Memory B cell (primary cell): ENCODE measurements at regions not wholly inside any gene's neighbourhood (a gene's known extent, or its start where the extent isn't known, plus 50 kb on each side); places are given as distances from the start of the nearest gene placed in this dataset.

Experiments used
- ATAC-seq: fragments of 150-1000 bp; cut with Tn5 transposase; 2 replicates; pipeline ENCODE4 v1.10.0; 2021; ENCODE audit warnings: low read depth, mild to moderate bottlenecking, moderate library complexity
- DNase-seq, 2 donors: peaks; one replicate each; pipeline ENCODE4 v3.0.0; 2022; ENCODE audit warnings: low spot score in 2 of 2
- H3K27ac Mint-ChIP-seq: one replicate; pipeline ENCODE4 v1.8.0; 2022; ENCODE audit warnings: mild to moderate bottlenecking, moderate library complexity, mixed read lengths
- H3K27me3 Mint-ChIP-seq: one replicate; pipeline ENCODE4 v1.8.0; 2022; ENCODE audit warnings: mixed read lengths
- H3K36me3 Mint-ChIP-seq: one replicate; pipeline ENCODE4 v1.8.0; 2022; ENCODE audit warnings: mild to moderate bottlenecking, mixed read lengths
- H3K4me1 Mint-ChIP-seq: one replicate; pipeline ENCODE4 v1.8.0; 2022; ENCODE audit warnings: mixed read lengths
- H3K4me3 Mint-ChIP-seq: one replicate; pipeline ENCODE4 v1.8.0; 2022; ENCODE audit warnings: mild to moderate bottlenecking, moderate library complexity, mixed read lengths
- H3K9me3 Mint-ChIP-seq: one replicate; pipeline ENCODE4 v1.8.0; 2022; ENCODE audit warnings: mixed read lengths

GRCh38 chr9:95679874-95680273 is 163.1 kb upstream of the PTCH1 start:
- Mint-ChIP-seq H3K4me1 (peaks cover 3% of the 10 kb centered on the region), H3K27ac (no peak overlapping the region), H3K9me3 (no peaks in the 10 kb centered on the region), H3K27me3 (peaks cover 11% of the 10 kb centered on the region), H3K36me3 (no peaks in the 10 kb centered on the region), H3K4me3 (no peak overlapping the region)
- no peak for ATAC-seq
- no peak for DNase-seq

- Mint-ChIP-seq H3K4me1 (peaks cover 3% of the 10 kb centered on the region), H3K4me3 (no peak overlapping the region), H3K27me3 (peaks cover 10% of the 10 kb centered on the region), H3K36me3 (no peaks in the 10 kb centered on the region), H3K27ac (no peak overlapping the region), H3K9me3 (no peaks in the 10 kb centered on the region)
- no peak for DNase-seq
- no peak for ATAC-seq
Observed at GRCh38 chr9:95678759-95679158, 162.0 kb upstream of the PTCH1 start.

- H3K36me3 Mint-ChIP-seq, result no peaks in the 10 kb centered on the region
- H3K9me3 Mint-ChIP-seq, result no peaks in the 10 kb centered on the region
- DNase-seq, result no peak
- H3K4me1 Mint-ChIP-seq, result no peaks in the 10 kb centered on the region
- no peak overlapping the region for H3K27ac Mint-ChIP-seq
- no peak overlapping the region for H3K4me3 Mint-ChIP-seq
- ATAC-seq, result no peak
- peaks cover 9% of the 10 kb centered on the region for H3K27me3 Mint-ChIP-seq
Observed at GRCh38 chr9:95670122-95670521, 153.4 kb upstream of the PTCH1 start.

- no peak for ATAC-seq
- no peaks in the 10 kb centered on the region for H3K4me1 Mint-ChIP-seq
- H3K27me3 Mint-ChIP-seq, result peaks cover 9% of the 10 kb centered on the region
- H3K9me3 Mint-ChIP-seq, result no peaks in the 10 kb centered on the region
- no peak overlapping the region for H3K4me3 Mint-ChIP-seq
- DNase-seq, result no peak
- no peak overlapping the region for H3K27ac Mint-ChIP-seq
- H3K36me3 Mint-ChIP-seq, result no peaks in the 10 kb centered on the region
Observed at GRCh38 chr9:95669253-95669652, 152.5 kb upstream of the PTCH1 start.

GRCh38 chr9:95667789-95668188 is 151.0 kb upstream of the PTCH1 start:
- H3K36me3 Mint-ChIP-seq, result no peaks in the 10 kb centered on the region
- H3K4me1 Mint-ChIP-seq, result no peaks in the 10 kb centered on the region
- no peak for ATAC-seq
- H3K9me3 Mint-ChIP-seq, result no peaks in the 10 kb centered on the region
- no peak for DNase-seq
- H3K27ac Mint-ChIP-seq, result no peak overlapping the region
- H3K27me3 Mint-ChIP-seq, result peaks cover 7% of the 10 kb centered on the region
- no peak overlapping the region for H3K4me3 Mint-ChIP-seq

- ATAC-seq, result no peak
Observed at GRCh38 chr9:95666785-95667155, 150.0 kb upstream of the PTCH1 start.

GRCh38 chr9:95666096-95666784 is 149.5 kb upstream of the PTCH1 start:
- Mint-ChIP-seq H3K36me3 (no peaks in the 10 kb centered on the region), H3K27me3 (peaks cover 6% of the 10 kb centered on the region), H3K9me3 (no peaks in the 10 kb centered on the region), H3K4me3 (no peak overlapping the region), H3K27ac (no peak overlapping the region), H3K4me1 (no peaks in the 10 kb centered on the region)
- DNase-seq, result no peak
- ATAC-seq, result no peak

More at GRCh38 chr9:95666785-95667155, 150.0 kb upstream of the PTCH1 start:
- Mint-ChIP-seq H3K4me1 (no peaks in the 10 kb centered on the region), H3K36me3 (no peaks in the 10 kb centered on the region), H3K27ac (no peak overlapping the region), H3K4me3 (no peak overlapping the region), H3K27me3 (peaks cover 6% of the 10 kb centered on the region), H3K9me3 (no peaks in the 10 kb centered on the region)
- DNase-seq, result no peak

GRCh38 chr9:95653246-95653645 is 136.5 kb upstream of the PTCH1 start:
- Mint-ChIP-seq H3K27ac (no peak overlapping the region), H3K27me3 (peaks cover 3% of the 10 kb centered on the region), H3K9me3 (peaks cover 1% of the 10 kb centered on the region), H3K4me1 (no peaks in the 10 kb centered on the region), H3K4me3 (no peak overlapping the region), H3K36me3 (no peaks in the 10 kb centered on the region)
- DNase-seq (no peak), ATAC-seq (no peak)

- DNase-seq, result no peak
- ATAC-seq, result no peak
- Mint-ChIP-seq H3K27ac (no peak overlapping the region), H3K4me1 (no peaks in the 10 kb centered on the region), H3K36me3 (no peaks in the 10 kb centered on the region), H3K9me3 (peaks cover 1% of the 10 kb centered on the region), H3K4me3 (no peak overlapping the region), H3K27me3 (peaks cover 2% of the 10 kb centered on the region)
Observed at GRCh38 chr9:95650720-95651119, 133.9 kb upstream of the PTCH1 start.

GRCh38 chr9:95649801-95650213 is 133.0 kb upstream of the PTCH1 start:
- Mint-ChIP-seq H3K4me3 (no peak overlapping the region), H3K27me3 (peaks cover 2% of the 10 kb centered on the region), H3K4me1 (no peaks in the 10 kb centered on the region), H3K9me3 (peaks cover 1% of the 10 kb centered on the region), H3K36me3 (no peaks in the 10 kb centered on the region), H3K27ac (no peak overlapping the region)
- ATAC-seq (no peak), DNase-seq (no peak)

- peaks cover 1% of the 10 kb centered on the region for H3K9me3 Mint-ChIP-seq
- H3K4me1 Mint-ChIP-seq, result no peaks in the 10 kb centered on the region
- peaks cover 2% of the 10 kb centered on the region for H3K27me3 Mint-ChIP-seq
- ATAC-seq (no peak), DNase-seq (no peak)
- H3K27ac Mint-ChIP-seq, result no peak overlapping the region
- no peaks in the 10 kb centered on the region for H3K36me3 Mint-ChIP-seq
- no peak overlapping the region for H3K4me3 Mint-ChIP-seq
Observed at GRCh38 chr9:95648225-95648624, 131.5 kb upstream of the PTCH1 start.

GRCh38 chr9:95645992-95646391 is 129.2 kb upstream of the PTCH1 start:
- DNase-seq, result no peak
- H3K9me3 Mint-ChIP-seq, result peaks cover 1% of the 10 kb centered on the region

GRCh38 chr9:95645579-95645978 is 128.8 kb upstream of the PTCH1 start:
- no peak overlapping the region for H3K27ac Mint-ChIP-seq
- no peak for ATAC-seq

More at GRCh38 chr9:95645992-95646391, 129.2 kb upstream of the PTCH1 start:
- Mint-ChIP-seq H3K27ac (no peak overlapping the region), H3K36me3 (no peaks in the 10 kb centered on the region), H3K27me3 (peaks cover 2% of the 10 kb centered on the region), H3K4me3 (no peak overlapping the region), H3K4me1 (no peaks in the 10 kb centered on the region)
- ATAC-seq, result no peak

GRCh38 chr9:95644377-95644776 is 127.6 kb upstream of the PTCH1 start:
- DNase-seq (no peak), ATAC-seq (no peak)
- H3K4me3 Mint-ChIP-seq, result no peak overlapping the region
- H3K36me3 Mint-ChIP-seq, result no peaks in the 10 kb centered on the region
- no peak overlapping the region for H3K27ac Mint-ChIP-seq
- H3K27me3 Mint-ChIP-seq, result peaks cover 2% of the 10 kb centered on the region
- H3K4me1 Mint-ChIP-seq, result no peaks in the 10 kb centered on the region
- H3K9me3 Mint-ChIP-seq, result peaks cover 4% of the 10 kb centered on the region

More at GRCh38 chr9:95645579-95645978, 128.8 kb upstream of the PTCH1 start:
- no peak for DNase-seq
- Mint-ChIP-seq H3K27me3 (peaks cover 2% of the 10 kb centered on the region), H3K36me3 (no peaks in the 10 kb centered on the region), H3K4me1 (no peaks in the 10 kb centered on the region), H3K4me3 (no peak overlapping the region), H3K9me3 (peaks cover 1% of the 10 kb centered on the region)

GRCh38 chr9:95643619-95644018 is 126.8 kb upstream of the PTCH1 start:
- H3K27ac Mint-ChIP-seq, result no peak overlapping the region
- no peak overlapping the region for H3K4me3 Mint-ChIP-seq
- DNase-seq (no peak), ATAC-seq (no peak)
- H3K27me3 Mint-ChIP-seq, result no peaks in the 10 kb centered on the region
- H3K9me3 Mint-ChIP-seq, result peaks cover 2% of the 10 kb centered on the region
- H3K36me3 Mint-ChIP-seq, result no peaks in the 10 kb centered on the region
- no peaks in the 10 kb centered on the region for H3K4me1 Mint-ChIP-seq
